ENCODE measurements at regions not wholly inside any gene's neighbourhood (a gene's known extent, or its start where the extent isn't known, plus 50 kb on each side); places are given as distances from the start of the nearest gene placed in this dataset.

GRCh38 chr6:11380969-11381744 is 148.7 kb upstream of the NEDD9 start (continued):
- TF ChIP-seq IKZF2 (IDR thresholded peaks at IDR 0.05) (peak; percentile 30 to 68; a peak in 3 of 4 replicates), ZNF24 (IDR thresholded peaks at IDR 0.05) (peak; percentile 99), ESRRA (IDR thresholded peaks at IDR 0.05; ENCODE audit: low read length) (no peak), MLLT1 (IDR thresholded peaks at IDR 0.05) (peak; percentile 79), SMARCA5 (IDR thresholded peaks at IDR 0.05) (peak; percentile 17; the same call in 1 of the 2 replicates), JUNB (IDR thresholded peaks at IDR 0.05) (peak; percentile 7; the same call in 1 of the 2 replicates), LARP7 (IDR thresholded peaks at IDR 0.05) (0 out of 2 replicates have a peak, but pooled peaks have one; percentile 21), IKZF1 (conservative IDR thresholded peaks at IDR 0.05) (peak; percentile 50; the same call in 1 of the 2 replicates), DPF2 (IDR thresholded peaks at IDR 0.05) (0 out of 2 replicates have a peak, but pooled peaks have one; percentile 35)
- TF ChIP-seq, protein P1, sequence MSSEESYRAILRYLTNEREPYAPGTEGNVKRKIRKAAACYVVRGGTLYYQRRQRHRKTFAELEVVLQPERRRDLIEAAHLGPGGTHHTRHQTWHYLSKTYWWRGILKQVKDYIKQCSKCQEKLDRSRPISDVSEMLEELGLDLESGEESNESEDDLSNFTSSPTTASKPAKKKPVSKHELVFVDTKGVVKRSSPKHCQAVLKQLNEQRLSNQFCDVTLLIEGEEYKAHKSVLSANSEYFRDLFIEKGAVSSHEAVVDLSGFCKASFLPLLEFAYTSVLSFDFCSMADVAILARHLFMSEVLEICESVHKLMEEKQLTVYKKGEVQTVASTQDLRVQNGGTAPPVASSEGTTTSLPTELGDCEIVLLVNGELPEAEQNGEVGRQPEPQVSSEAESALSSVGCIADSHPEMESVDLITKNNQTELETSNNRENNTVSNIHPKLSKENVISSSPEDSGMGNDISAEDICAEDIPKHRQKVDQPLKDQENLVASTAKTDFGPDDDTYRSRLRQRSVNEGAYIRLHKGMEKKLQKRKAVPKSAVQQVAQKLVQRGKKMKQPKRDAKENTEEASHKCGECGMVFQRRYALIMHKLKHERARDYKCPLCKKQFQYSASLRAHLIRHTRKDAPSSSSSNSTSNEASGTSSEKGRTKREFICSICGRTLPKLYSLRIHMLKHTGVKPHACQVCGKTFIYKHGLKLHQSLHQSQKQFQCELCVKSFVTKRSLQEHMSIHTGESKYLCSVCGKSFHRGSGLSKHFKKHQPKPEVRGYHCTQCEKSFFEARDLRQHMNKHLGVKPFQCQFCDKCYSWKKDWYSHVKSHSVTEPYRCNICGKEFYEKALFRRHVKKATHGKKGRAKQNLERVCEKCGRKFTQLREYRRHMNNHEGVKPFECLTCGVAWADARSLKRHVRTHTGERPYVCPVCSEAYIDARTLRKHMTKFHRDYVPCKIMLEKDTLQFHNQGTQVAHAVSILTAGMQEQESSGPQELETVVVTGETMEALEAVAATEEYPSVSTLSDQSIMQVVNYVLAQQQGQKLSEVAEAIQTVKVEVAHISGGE (CRISPR knock-in tag; IDR thresholded peaks at IDR 0.05) = 0 out of 2 replicates have a peak, but pooled peaks have one; percentile 2

Data from GM12878 (cell line).